ENCODE measurements at regions not wholly inside any gene's neighbourhood (a gene's known extent, or its start where the extent isn't known, plus 50 kb on each side); places are given as distances from the start of the nearest gene placed in this dataset.

DNA sequence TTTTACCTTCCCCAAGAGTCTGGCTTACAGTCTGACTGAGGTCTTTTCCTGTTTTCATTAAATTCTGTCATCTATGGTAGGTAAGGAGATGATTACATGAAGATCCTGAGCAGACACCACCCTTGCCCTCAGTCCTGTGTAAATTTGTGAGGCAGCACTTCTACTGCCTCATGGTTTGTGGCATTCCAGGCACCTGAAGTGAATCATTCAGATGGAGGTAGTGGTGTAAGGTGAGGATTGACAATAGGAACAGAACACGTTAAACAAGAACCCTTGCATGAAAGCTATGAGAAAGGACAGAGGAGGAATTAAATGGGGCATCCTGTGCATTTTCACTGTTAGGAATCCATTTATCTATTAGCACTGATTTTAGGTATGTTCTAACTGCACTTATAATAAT is 618.6 kb downstream of the TLL1 start:
- Histone ChIP-seq H3K9me3 (no peaks in the 10 kb centered on the region), H3K36me3 (no peaks in the 10 kb centered on the region), H3K27ac (no peak overlapping the region), H3K27me3 (replicated peaks; ENCODE audit: insufficient read depth) (no peaks in the 10 kb centered on the region), H3K4me1 (ENCODE audit: control insufficient read depth in 1 of 2, low read depth in 2 of 2) (no peaks in the 10 kb centered on the region), H3K4me3 (no peak overlapping the region)
- DNase-seq (ENCODE audit: low spot score), result no peak
- TF ChIP-seq, protein P1, sequence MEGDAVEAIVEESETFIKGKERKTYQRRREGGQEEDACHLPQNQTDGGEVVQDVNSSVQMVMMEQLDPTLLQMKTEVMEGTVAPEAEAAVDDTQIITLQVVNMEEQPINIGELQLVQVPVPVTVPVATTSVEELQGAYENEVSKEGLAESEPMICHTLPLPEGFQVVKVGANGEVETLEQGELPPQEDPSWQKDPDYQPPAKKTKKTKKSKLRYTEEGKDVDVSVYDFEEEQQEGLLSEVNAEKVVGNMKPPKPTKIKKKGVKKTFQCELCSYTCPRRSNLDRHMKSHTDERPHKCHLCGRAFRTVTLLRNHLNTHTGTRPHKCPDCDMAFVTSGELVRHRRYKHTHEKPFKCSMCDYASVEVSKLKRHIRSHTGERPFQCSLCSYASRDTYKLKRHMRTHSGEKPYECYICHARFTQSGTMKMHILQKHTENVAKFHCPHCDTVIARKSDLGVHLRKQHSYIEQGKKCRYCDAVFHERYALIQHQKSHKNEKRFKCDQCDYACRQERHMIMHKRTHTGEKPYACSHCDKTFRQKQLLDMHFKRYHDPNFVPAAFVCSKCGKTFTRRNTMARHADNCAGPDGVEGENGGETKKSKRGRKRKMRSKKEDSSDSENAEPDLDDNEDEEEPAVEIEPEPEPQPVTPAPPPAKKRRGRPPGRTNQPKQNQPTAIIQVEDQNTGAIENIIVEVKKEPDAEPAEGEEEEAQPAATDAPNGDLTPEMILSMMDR (IDR thresholded peaks at IDR 0.05), result no peak
- ATAC-seq (ENCODE audit: insufficient number of reproducible peaks, low FRiP score, low read depth), result no peak

DNA sequence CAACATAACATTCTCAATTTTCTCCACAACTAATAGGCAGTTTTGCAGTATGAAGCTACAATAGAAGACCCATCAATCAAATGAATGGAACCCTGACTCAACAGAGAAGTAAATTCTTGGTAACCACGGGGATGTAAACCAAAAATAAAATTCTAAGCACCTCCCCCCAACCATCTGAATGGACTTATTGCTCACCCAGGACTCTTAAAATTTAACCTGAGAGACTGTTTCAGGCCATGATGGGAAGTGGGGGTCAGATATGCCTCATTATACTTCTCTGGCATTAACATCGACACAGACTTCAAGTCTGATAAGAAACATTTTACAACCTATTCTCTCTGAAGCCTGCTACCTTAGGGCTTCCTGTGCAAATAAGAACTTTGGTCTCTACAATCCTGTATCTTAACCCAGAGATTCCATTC is 620.9 kb downstream of the TLL1 start:
- DNase-seq (ENCODE audit: low spot score), result no peak
- TF ChIP-seq, protein P1 (IDR thresholded peaks at IDR 0.05), result no peak
- Histone ChIP-seq H3K27me3 (replicated peaks; ENCODE audit: insufficient read depth) (no peaks in the 10 kb centered on the region), H3K9me3 (no peaks in the 10 kb centered on the region), H3K4me3 (no peak overlapping the region), H3K27ac (no peak overlapping the region), H3K36me3 (no peaks in the 10 kb centered on the region), H3K4me1 (ENCODE audit: control insufficient read depth in 1 of 2, low read depth in 2 of 2) (no peaks in the 10 kb centered on the region)
- ATAC-seq (ENCODE audit: insufficient number of reproducible peaks, low FRiP score, low read depth), result no peak

DNA sequence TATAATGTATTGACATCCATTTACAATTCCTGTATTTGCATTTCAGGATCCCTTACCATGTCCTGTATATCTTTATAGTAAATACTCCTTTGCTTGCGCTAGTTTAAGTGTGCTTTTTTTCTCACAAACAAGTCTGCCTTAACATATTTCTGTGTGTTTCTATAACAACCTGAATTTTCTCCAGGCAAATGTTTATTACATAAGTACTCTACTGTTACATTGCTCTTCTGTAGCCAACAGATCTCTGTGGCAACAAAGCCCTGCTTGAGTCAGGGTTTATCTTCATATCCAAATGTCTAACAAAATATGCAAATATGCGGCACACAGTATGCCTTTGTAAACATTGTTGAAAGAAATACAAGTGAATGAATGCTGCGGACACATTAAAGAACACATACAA is 625.5 kb downstream of the TLL1 start:
- H3K27me3 ChIP-seq (replicated peaks; ENCODE audit: insufficient read depth), result no peaks in the 10 kb centered on the region
- no peak for ATAC-seq (ENCODE audit: insufficient number of reproducible peaks, low FRiP score, low read depth)
- H3K4me3 ChIP-seq, result no peak overlapping the region
- no peaks in the 10 kb centered on the region for H3K36me3 ChIP-seq
- H3K4me1 ChIP-seq (ENCODE audit: control insufficient read depth in 1 of 2, low read depth in 2 of 2), result no peaks in the 10 kb centered on the region
- no peak for DNase-seq (ENCODE audit: low spot score)
- no peaks in the 10 kb centered on the region for H3K9me3 ChIP-seq
- TF ChIP-seq, protein P1 (IDR thresholded peaks at IDR 0.05), result no peak
- H3K27ac ChIP-seq, result no peak overlapping the region

DNA sequence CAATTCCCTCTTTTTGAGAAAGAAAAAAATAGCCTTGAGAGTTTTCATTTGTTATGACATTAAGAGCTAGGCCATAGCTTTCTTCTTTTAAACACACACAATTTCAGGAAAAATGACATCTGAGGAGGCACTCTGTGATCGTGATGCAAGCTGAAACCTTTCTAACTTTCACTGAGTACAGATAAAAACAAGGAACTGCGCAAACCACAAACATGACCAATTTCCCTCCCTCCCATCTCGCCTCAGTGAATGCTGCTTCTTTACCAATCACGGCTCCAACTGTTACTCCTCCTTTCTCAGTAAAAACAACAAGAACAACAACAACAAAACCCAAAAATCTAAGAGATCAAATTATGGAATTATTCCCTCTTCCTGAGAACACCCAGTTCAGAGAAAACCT is 626.8 kb downstream of the TLL1 start:
- TF ChIP-seq, protein P1 (IDR thresholded peaks at IDR 0.05), result no peak
- DNase-seq (ENCODE audit: low spot score), result no peak
- Histone ChIP-seq H3K4me1 (ENCODE audit: control insufficient read depth in 1 of 2, low read depth in 2 of 2) (no peaks in the 10 kb centered on the region), H3K27me3 (replicated peaks; ENCODE audit: insufficient read depth) (no peaks in the 10 kb centered on the region), H3K4me3 (no peak overlapping the region), H3K27ac (no peak overlapping the region), H3K36me3 (no peaks in the 10 kb centered on the region), H3K9me3 (no peaks in the 10 kb centered on the region)
- no peak for ATAC-seq (ENCODE audit: insufficient number of reproducible peaks, low FRiP score, low read depth)

DNA sequence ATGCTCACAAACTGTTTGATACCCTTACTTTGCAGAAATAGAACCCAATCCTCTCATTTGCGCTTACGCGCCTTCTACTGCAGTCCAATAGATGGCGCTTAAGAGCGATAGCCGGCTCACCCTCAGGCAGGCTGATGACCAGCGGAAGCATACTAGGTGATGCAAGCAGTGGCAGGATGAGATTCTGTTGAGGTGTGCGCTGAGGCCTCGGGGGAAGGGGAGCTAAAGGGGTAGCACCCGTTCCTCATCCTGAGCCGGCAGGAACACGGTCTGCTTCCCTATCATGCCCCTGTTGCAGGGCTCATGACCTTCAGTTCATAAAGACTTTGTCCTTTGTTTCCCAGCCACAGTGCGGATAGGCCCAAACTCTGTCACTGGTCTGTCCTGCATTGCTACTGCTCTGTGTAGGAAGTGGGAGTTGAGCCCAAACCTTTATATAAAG is 628.9 kb downstream of the TLL1 start:
- H3K4me3 ChIP-seq, result no peak overlapping the region
- TF ChIP-seq, protein P1 (IDR thresholded peaks at IDR 0.05), result no peak
- ATAC-seq (ENCODE audit: insufficient number of reproducible peaks, low FRiP score, low read depth) (no peak), DNase-seq (ENCODE audit: low spot score) (no peak)
- no peaks in the 10 kb centered on the region for H3K9me3 ChIP-seq
- H3K4me1 ChIP-seq (ENCODE audit: control insufficient read depth in 1 of 2, low read depth in 2 of 2), result no peaks in the 10 kb centered on the region
- no peaks in the 10 kb centered on the region for H3K27me3 ChIP-seq (replicated peaks; ENCODE audit: insufficient read depth)
- H3K27ac ChIP-seq, result no peak overlapping the region
- H3K36me3 ChIP-seq, result no peaks in the 10 kb centered on the region
